ENCODE measurements at regions not wholly inside any gene's neighbourhood (a gene's known extent, or its start where the extent isn't known, plus 50 kb on each side); places are given as distances from the start of the nearest gene placed in this dataset.
A peak's percentile ranks its signal among the peaks of the same experiment; 100 is the strongest.
"Not testable (repeated sequence)": the region's sequence is repeated elsewhere in the genome, so short reads cannot be mapped to it uniquely, and the experiment has no call there.

DNA sequence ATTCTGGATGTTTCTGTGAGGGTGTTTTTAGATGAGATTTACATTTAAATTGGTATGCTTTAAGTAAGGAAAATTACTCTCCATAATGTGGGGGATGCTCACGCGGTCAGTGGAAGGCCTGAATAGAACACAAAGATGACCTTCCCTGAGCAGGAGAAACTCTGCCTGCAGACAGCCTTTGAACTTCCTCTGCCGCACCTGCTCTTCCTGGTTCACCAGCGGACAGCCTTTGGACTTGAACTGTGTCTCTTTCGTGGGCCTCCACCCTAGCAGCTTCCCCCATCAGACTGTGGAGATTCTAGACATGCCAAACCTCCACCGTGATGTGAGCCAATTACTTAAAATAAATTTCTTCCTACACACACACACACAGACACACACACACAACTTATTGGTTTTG, 210.7 kb downstream of the EFCAB11 start:
- DNase-seq, result no peak

- no peak for DNase-seq
Observed at GRCh38 chr14:89740241-89740640, 214.3 kb downstream of the EFCAB11 start.

GRCh38 chr14:89736881-89737280, 217.6 kb downstream of the EFCAB11 start:
- no peak for DNase-seq

GRCh38 chr14:89731396-89731933, 223.1 kb downstream of the EFCAB11 start:
- DNase-seq, result no peak

GRCh38 chr14:89730687-89731086, 223.8 kb downstream of the EFCAB11 start:
- no peak for DNase-seq

DNA sequence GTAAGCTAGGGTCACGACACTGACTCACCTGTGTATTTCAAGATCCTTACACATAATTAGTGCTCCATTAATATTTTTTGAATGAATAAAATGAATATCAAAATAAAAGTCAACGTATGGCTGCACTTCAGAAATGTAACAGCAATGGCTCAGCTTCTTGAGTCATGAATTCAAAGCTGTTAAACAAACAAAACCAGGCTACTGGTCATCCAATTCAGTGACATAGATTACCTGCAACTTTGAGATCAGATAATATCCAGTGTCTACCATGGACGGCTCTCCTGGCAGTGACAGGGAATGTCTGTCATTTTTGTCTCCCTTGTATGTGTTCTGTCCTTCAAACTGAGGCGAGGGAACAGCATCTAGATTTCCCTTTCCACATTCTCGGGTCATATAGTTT, 225.6 kb downstream of the EFCAB11 start:
- no peak for DNase-seq

DNA sequence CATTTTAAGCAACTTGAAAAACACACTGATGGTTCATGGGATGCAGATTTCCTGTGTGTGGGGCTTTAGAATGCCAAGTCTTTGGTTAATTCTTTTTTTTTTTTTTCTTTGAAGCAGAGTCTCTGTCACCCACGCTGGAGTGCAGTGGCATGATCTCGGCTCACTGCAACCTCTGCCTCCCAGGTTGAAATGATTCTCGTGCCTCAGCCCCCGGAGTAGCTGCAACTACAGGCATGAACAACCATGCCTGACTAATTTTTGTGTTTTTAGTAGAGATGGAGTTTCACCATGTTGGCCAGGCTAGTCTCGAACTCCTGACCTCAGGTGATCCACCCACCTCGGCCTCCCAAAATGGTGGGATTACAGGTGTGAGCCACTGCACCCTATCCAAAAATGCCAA, 228.3 kb downstream of the EFCAB11 start:
- not testable (repeated sequence) for DNase-seq

- DNase-seq, result no peak
Observed at GRCh38 chr14:89724628-89724960, 229.9 kb downstream of the EFCAB11 start.

GRCh38 chr14:89723930-89724627, 230.5 kb downstream of the EFCAB11 start:
- DNase-seq, result no peak

GRCh38 chr14:89721956-89722355, 232.6 kb downstream of the EFCAB11 start:
- no peak for DNase-seq

- DNase-seq, result no peak
Observed at GRCh38 chr14:89720741-89721729, 233.5 kb downstream of the EFCAB11 start.

DNA sequence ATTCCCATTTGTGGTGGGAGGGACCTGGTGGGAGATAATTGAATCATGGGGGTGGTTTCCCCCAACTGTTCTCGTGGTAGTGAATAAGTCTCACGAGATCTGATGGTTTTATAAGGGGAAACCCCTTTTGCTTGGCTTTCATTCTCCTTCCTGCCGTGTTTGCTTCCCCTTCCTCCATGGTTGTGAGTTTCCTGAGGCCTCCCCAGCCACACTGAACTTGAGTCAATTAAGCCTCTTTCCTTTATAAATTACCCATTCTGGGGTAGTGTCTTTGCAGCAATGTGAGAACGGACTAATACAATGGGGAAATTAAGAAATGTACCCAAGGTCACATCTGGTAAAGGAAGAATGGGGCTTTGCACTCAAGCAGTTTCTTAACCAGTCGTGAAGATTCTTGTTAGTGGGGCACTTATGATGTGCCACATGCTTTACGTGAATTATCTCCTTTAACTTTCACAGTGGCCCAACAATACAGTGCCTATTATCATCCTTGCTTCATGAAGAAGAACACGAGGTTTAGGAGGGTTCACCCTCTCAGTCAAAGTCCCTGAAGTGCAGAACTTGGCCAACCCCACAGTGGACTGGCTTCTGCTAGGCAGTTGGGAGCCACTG, 234.3 kb downstream of the EFCAB11 start:
- no peak for DNase-seq

DNA sequence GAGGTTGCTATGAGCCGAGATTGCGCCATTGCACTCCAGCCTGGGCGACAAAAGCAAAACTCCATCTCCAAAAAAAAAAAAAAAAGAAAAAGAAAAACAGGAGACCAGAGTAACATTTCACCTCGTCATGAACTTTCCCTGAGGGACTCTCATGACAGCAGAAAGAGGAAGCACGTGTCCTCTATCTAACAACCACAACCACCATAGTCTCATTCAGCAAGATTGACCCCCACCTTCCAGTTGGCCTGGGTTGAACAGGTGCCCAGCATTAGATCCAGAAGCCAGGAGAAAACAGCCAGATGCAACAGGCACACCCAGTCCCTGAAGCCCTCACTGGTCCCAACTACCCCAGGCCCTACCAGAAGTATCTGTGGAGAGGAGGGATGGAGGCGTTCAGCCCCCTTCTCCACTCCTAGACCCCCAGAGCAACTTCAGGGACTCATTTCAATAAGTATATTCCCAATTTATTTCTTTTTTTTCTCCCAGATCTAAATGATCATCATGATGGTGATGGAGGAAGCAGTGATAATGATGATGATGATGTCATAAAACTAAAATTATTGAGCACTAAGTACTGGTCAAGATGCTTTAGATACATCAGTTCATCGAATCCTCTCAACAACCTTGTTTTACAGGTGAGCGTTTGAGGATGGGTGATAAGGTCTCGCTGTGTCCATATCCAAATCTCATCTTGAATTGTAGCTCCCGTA, 235.0 kb downstream of the EFCAB11 start:
- no peak for DNase-seq

DNA sequence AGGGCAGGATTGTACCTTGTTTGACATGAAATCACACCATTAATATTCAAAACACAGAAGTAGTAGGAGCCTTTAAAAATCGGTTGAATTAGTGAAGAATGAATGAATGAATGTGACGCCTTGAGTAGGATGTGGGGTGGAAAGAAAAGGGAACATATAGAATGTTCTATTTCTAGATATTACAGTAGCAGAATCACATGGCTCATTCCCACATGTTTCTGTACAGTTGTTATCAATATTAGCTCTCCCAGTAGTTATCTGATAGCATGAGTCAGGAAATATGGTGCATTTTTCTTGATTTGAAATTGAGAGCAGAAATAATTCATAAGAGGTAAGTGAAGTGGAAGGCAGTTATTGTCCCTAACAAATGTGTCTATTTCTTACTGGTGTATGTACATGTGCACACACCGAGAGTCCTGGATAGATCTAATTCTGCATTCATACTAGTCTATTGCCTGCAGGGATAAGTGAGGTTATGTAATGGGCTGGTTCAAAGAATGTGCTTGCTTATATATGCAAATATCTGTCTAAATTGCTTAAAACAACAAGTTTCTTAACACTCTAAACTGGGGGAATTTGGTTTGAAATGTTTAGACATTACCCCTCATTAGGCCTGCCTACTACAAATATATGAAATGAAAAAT, 245.4 kb downstream of the EFCAB11 start:
- DNase-seq, result no peak

- DNase-seq, result no peak
Observed at GRCh38 chr14:89707086-89707485, 247.4 kb downstream of the EFCAB11 start.

- DNase-seq, result no peak
Observed at GRCh38 chr14:89702876-89703200, 251.7 kb downstream of the EFCAB11 start.

- DNase-seq, result peak in 1 of 2 experiments; percentile 41
Observed at GRCh38 chr14:89702073-89702875, 252.3 kb downstream of the EFCAB11 start.

DNA sequence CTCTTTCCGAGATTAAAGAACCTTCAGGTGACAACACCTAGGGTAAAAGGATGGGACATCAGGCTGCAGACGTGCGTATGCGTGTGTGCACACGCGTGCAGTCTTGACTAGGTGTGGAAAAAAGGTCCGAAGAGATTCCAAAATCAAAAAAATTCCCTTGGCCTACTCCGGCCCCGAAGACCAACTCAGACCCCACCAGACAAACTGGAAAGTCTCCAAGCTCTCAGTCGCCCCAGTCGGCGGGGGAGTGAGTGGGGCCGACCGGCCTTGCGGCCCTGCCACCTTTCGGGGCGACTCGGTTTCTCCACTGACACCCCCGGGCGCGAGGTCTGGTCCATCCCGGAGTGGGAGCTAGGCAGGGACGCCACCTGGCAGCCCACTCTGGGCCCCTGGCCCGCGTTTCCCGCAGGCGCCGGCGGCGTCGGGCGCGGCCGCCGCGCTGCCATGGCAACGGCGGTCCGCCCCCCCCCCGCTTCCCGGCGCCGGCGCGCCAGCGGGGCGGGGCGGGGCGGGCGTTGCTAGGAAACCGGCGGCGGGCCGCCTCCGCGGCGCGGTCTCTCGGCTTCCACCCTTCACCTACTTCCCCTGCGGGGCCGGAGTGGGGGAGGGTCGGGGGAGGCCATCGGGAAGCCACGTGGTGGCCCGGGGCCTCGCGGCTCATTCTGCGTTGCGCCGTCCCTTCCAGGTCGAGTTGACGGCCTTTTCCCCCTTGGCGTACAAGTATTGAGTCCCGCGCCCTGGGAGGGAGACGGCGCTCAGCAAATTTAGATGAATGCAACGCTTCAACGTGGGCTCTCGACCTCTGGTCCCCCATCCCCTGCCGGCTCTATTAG, 253.1 kb downstream of the EFCAB11 start:
- DNase-seq, result peak; percentile 54 to 87

DNA sequence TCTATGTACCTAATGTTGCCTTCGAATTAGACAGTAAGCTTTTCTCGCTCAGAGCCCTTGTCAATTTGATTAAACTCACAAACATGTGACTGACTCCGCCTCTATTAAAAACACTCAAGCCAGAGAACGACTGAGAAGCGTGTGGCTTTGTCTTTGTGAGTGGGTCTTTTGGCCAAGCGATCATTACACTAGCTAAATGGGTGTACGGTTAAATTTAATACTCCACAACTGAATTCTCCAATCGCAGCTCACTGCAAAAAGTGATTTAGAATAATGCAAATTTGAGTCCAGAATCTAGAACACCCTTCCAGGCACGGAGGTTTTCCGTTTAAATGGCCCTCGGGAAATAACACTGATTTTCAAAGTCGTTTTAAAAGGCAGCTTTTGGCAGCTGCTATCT, 253.7 kb downstream of the EFCAB11 start:
- DNase-seq, result no peak

DNA sequence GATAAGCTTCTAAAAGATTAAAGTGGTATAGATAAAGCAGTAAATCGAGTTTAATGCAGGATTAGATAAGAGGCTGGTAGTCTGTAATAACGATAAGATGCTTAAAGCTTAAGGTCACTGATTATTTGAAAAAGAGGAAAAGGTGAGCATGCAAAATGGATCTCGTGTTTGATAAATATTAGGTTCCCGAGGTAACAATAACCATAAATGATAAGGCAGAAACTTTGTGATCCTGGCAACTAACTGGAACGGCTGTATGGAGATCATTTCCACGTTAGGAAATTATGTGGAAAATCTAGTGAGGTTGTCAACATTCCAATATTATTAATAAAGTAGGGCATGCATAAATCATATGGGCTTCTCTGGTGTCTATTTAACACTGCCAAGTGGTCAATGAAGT, 255.5 kb downstream of the EFCAB11 start:
- no peak for DNase-seq

Measured in NCI-H446 (cell line).